Right ventricle myocardium superior (tissue), 1 donor: ENCODE measurements at regions not wholly inside any gene's neighbourhood (a gene's known extent, or its start where the extent isn't known, plus 50 kb on each side); places are given as distances from the start of the nearest gene placed in this dataset.
"Not testable (repeated sequence)": the region's sequence is repeated elsewhere in the genome, so short reads cannot be mapped to it uniquely, and the experiment has no call there.

ENCODE experiments used
- ATAC-seq: fragments of 200-7000 bp; cut with Tn5 transposase; one replicate; pipeline ENCODE4 v1.9.1; 2020; ENCODE audit warnings: mild to moderate bottlenecking; ENCODE audit not compliant: poor library complexity
- DNase-seq: peaks from one replicate; pipeline ENCODE4 v3.0.0-alpha.2; 2020
- intact Hi-C: fragments of 100-400 bp; cut with DNase I; formaldehyde crosslinking; loops from one replicate; pipeline ENCODE4 v1.11.2; 2022
- donor health status: DM: no; HTN: yes; CAD: no; lungs with severe emphysema.

- ATAC-seq (no peak), DNase-seq (no peak)
- intact Hi-C loops, result no loop called here
Observed at GRCh38 chr1:14334336-14335176, 263.9 kb upstream of the KAZN start.

- intact Hi-C loops, result no loop called here
- peak; percentile 57 for ATAC-seq
Observed at GRCh38 chr1:14338509-14338908, 260.0 kb upstream of the KAZN start.

GRCh38 chr1:14339288-14339687 is 259.2 kb upstream of the KAZN start:
- ATAC-seq (no peak), DNase-seq (no peak)
- intact Hi-C loops, result no loop called here

More at GRCh38 chr1:14338509-14338908, 260.0 kb upstream of the KAZN start:
- DNase-seq, result no peak

DNA sequence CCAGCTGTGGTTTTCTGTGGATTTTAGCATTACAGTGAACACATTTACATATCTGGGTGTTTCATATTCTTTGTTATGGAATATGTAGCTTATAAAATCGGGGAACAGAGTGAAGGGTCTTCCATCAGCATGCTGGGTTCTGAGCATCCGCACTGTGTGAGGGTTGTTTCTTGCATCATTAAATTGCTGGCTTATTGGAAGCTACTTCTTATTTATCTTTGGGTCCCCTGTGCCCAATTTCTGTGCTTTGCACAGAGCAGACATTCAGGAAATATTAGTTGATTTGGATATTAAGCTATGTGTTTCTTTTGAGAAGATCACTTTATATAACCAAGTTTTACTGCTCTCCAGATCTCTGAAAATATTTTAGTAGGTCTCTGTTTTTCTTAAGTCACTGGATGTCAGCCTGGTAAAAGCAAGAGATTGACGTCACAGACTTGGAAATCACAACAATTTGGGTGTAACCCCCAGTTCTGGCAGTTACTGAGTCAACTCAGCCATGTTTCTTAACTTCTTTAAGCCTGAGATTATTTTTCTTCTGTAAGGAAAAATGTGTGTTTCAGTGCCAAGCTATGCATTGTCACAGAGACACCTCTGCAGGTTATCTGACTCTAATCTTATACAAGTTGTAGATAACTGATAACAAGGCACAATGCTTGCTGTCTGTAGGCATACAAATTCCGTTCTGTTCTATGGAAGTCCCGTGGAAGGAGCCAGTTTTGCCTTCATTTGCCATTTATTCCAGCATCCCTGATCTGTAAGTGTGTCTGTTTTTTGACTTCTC is 258.3 kb upstream of the KAZN start:
- intact Hi-C loops, result no loop called here
- DNase-seq (no peak), ATAC-seq (peak; percentile 77)

DNA sequence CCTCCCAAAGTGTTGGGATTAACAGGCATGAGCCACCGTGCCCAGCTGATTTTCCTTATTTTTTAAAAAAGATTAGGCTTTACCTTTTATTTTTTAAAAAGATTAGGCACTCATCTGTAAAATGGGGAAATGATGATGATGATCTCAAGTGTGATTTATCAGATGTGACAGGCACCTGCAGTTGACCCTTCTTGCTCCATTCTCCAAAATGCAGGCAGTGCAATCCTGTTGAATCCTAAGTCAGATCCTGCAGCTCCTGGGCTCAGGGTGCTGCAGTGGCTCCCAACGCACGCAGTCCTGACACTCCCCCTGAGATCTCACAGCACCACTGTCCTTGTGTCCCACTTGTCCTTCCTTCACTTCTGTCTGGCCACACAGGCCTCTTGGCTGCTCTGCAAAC is 257.3 kb upstream of the KAZN start:
- ATAC-seq (peak; percentile 36), DNase-seq (no peak)
- intact Hi-C loops, result no loop called here

DNA sequence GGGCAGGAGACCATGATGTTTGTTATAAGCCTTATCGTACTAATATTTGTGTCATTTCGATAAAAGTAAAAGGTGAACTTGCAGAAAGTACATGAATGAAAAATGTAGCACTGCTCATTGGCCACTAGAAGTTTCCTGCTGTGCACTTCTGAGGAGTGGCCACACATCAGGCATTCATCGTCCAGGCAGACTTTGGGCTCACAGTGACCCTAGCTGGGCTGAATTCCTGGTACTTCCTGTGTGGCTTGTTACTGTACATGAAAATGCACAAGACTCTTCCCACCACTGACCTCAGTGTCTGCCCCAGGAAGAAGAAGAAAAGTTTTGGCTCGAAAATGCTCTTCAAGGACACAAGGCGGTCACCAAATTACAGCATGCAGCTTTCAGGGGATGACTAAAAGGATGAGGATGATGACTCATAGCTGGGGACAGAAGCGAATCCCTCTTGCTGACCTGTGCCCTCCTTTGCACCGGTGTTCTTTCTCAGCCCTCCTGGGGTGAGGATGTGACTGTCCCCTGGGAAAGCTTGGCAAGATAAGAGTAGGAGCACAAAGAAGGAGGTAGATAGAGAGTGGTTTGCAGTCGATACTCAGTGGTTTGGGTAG is 252.4 kb upstream of the KAZN start:
- intact Hi-C loops, result no loop called here

GRCh38 chr1:14347186-14347585 is 251.3 kb upstream of the KAZN start:
- ATAC-seq, result no peak
- intact Hi-C loops, result no loop called here
- DNase-seq, result no peak

More for the DNA sequence above, 252.4 kb upstream of the KAZN start:
- DNase-seq (no peak), ATAC-seq (no peak)

- intact Hi-C loops, result no loop called here
- ATAC-seq, result no peak
Observed at GRCh38 chr1:14347776-14348175, 250.7 kb upstream of the KAZN start.

GRCh38 chr1:14350197-14350596 is 248.3 kb upstream of the KAZN start:
- intact Hi-C loops, result no loop called here
- ATAC-seq (no peak), DNase-seq (no peak)

More at GRCh38 chr1:14347776-14348175, 250.7 kb upstream of the KAZN start:
- DNase-seq, result no peak

- no peak for DNase-seq
- intact Hi-C loops, result no loop called here
- no peak for ATAC-seq
Observed at GRCh38 chr1:14352897-14353296, 245.6 kb upstream of the KAZN start.

DNA sequence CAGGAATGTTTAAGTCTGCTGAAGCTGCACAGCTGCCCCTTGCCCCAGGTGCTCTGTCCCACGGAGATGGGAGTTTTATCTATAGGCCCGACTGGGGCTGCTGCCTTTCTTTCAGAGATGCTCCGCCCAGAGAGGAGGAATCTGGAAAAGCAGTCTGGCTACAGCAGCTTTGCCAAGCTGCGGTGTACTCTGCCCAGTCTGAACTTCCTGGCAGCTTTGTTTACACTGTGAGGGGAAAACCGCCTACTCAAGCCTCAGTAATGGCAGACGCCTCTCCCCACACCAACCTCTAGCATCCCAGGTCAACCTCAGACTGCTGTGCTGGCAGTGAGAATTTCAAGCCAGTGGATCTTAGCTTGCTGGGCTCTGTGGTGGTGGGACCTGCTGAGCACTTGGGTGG is 237.5 kb upstream of the KAZN start:
- intact Hi-C loops, DNase-seq, ATAC-seq: not testable (repeated sequence)

- intact Hi-C loops, result no loop called here
- no peak for ATAC-seq
Observed at GRCh38 chr1:14362331-14362730, 236.2 kb upstream of the KAZN start.

DNA sequence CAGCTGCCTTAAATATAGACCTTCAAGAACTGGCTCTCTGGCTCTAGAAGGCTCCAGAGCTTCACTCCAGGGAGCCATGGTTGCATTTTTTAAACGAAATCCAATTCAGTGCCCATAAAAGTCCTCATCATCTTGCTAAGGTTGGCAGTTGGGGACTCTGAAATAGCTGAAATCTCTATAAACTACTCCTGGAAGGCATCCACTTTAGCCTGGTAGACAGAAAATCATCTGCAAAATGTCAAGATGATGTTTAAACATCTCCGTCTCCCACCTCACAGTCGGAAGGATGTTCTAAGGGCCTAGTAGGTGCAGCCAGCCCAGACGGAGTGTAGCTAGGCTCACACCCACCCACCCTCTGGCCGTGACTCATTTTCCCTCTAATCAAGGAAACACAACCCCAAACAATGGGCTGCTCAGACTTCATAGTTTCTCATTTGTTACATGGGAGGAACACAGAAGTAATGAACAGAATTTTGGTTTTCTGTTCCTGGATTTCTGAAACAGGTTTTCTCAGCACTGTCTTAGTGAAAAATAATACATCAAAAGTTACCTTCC is 235.4 kb upstream of the KAZN start:
- intact Hi-C loops, result no loop called here
- ATAC-seq, result no peak
- DNase-seq, result no peak

More at GRCh38 chr1:14362331-14362730, 236.2 kb upstream of the KAZN start:
- no peak for DNase-seq

- intact Hi-C loops, result no loop called here
Observed at GRCh38 chr1:14363707-14364413, 234.6 kb upstream of the KAZN start.

GRCh38 chr1:14365301-14365988 is 233.0 kb upstream of the KAZN start:
- DNase-seq (no peak), ATAC-seq (peak; percentile 80)
- intact Hi-C loops, result no loop called here

More at GRCh38 chr1:14363707-14364413, 234.6 kb upstream of the KAZN start:
- no peak for ATAC-seq
- DNase-seq, result no peak

DNA sequence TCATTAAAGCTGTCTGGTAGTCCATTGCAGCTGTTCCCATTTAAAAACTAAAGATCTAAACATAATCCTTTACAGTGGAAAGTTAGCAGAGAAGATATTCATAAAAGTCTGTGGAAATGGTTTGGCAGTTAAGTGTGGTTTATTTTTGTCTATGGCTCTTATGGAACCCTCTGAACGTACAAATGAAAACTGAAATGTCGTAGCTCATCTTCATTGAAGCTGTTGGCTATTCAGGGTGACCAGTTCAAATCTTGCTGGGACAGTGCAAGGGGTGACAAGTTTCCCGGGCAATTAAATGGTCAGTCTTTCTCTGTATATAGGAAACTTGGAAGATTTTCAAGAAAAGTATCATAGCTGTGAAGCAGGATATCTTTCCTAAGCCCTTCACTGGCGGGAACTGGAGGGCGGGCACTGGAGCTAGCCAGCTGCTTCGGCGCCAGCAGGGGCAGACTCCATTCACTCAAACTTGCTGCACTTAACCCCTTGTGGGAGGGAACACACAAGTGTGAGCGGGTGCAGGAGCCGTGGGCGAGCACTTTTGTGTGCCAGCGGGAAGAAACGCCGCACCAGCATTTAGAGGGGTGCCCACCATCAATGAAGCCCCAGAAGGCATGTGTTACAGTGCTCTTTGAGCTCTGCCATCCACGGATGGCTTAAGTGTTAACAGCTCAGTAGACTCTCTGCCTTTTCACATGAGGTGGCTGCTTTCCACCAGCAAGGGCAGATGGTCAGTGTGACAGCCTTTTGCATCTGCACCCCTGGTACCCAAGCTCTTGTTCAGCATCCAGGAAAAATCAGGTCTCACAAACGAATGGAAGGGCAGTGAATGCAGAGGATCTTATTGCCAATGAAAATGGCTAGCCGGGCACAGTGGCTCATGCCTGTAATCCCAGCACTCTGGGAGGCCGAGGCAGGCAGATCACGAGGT is 232.1 kb upstream of the KAZN start:
- peak; percentile 66 for DNase-seq
- ATAC-seq, result peak; percentile 70
- intact Hi-C loops, result no loop called here

- ATAC-seq, result no peak
- no peak for DNase-seq
- intact Hi-C loops, result no loop called here
Observed at GRCh38 chr1:14367451-14367850, 231.0 kb upstream of the KAZN start.
